GM12891 (cell line): ENCODE measurements at regions not wholly inside any gene's neighbourhood (a gene's known extent, or its start where the extent isn't known, plus 50 kb on each side); places are given as distances from the start of the nearest gene placed in this dataset.

Experiments
- DNase-seq: peaks from one replicate; pipeline ENCODE4 v3.0.0; 2011; ENCODE audit warnings: low spot score; ENCODE audit not compliant: insufficient read length
- FAIRE-seq: peaks from 2 replicates; lab custom pipeline; 2011; peaks lifted over from hg19 to GRCh38; lab: Jason Lieb, UNC
- PAX5 ChIP-seq: IDR thresholded peaks from 2 replicates; pipeline ENCODE4 v1.6.1; 2011; ENCODE audit warnings: low read length, moderate library complexity, mild to moderate bottlenecking; ENCODE audit not compliant: insufficient read depth, severe bottlenecking
- POLR2A ChIP-seq: IDR thresholded peaks from 2 replicates; pipeline ENCODE4 v1.6.1; 2011; ENCODE audit warnings: low read depth, low read length, control low read depth
- POLR2AphosphoS5 ChIP-seq: IDR thresholded peaks from 2 replicates; pipeline ENCODE4 v1.6.1; 2011; ENCODE audit warnings: low read depth, low read length, control low read depth
- POU2F2 ChIP-seq: IDR thresholded peaks from 2 replicates; pipeline ENCODE4 v1.6.1; 2011; ENCODE audit warnings: low read depth, mild to moderate bottlenecking, control low read depth, low read length, moderate library complexity
- SPI1 ChIP-seq: IDR thresholded peaks from 2 replicates; pipeline ENCODE4 v1.6.1; 2011; ENCODE audit warnings: low read depth, low read length, control low read depth
- TAF1 ChIP-seq: IDR thresholded peaks from 2 replicates; pipeline ENCODE4 v1.6.1; 2011; ENCODE audit warnings: low read depth, low read length, control low read depth

GRCh38 chr14:86050072-86050683, 520.2 kb downstream of the FLRT2 start:
- DNase-seq (no peak), FAIRE-seq (no peak)
- TF ChIP-seq POLR2AphosphoS5 (no peak), POU2F2 (no peak), POLR2A (no peak), SPI1 (no peak), PAX5 (no peak), TAF1 (no peak)

GRCh38 chr14:86039176-86039575, 509.2 kb downstream of the FLRT2 start:
- no peak for DNase-seq
- TF ChIP-seq PAX5 (no peak), POLR2A (no peak), TAF1 (no peak), POLR2AphosphoS5 (no peak), SPI1 (no peak), POU2F2 (no peak)
- FAIRE-seq = no peak

DNA sequence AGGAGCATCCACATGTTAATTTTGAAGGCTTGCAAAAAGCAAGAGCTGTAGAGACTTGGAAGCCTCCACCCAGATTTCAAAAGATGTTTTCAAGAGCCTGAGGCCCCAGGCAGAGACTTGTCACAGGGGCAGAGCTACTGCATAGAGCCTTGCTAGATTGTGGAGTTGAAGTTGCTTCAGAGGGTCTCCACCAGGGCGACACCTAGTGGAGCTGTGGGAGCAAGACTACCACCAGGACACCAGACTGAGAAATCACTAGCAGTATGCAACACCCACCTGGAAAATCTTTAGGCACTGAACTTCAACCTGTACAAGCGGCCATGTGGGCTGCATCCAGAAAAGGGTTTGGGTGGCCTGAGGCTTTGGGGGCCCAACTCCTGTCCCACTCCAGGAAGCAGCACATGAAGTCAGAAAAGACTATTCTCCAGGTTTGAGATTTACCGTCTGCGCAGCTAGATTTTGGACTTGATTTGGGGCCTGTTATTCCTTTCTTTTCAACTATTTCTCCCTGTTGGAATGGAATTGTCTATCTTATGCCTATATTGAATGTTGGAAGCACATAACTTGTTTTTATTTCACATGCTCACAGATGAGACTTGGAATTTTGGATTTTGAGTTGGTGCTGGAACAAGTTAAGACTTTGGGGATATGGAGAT, 508.6 kb downstream of the FLRT2 start:
- TF ChIP-seq POLR2A (no peak), SPI1 (no peak), POU2F2 (no peak), POLR2AphosphoS5 (no peak), PAX5 (no peak)
- FAIRE-seq = peak; percentile 65
- peak; percentile 1 for DNase-seq

GRCh38 chr14:86035882-86036281, 505.9 kb downstream of the FLRT2 start:
- TF ChIP-seq POLR2AphosphoS5 = no peak
- no peak for TF ChIP-seq POU2F2
- TF ChIP-seq POLR2A = no peak
- TF ChIP-seq PAX5 = no peak
- no peak for TF ChIP-seq SPI1
- TF ChIP-seq TAF1 = no peak
- DNase-seq = peak; percentile 0
- peak; percentile 5 for FAIRE-seq

DNA sequence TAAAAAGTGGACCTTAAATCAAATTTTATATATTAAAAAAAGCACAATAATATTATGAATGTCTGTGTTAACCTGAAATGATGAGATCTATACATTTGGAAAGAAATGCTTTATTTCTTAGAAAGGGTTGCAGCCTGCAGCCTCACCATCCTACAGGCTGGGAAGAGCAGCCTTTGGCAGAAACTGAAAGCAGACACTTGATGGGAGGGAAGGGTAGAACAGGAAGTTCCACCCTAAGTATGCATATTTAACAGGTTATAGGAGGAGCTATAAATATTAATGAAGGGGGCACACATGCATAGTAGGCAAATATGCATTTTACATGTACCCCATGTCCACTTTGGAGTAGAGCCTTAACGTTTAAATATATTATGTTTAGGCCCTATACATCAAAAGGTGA, 498.0 kb downstream of the FLRT2 start:
- FAIRE-seq = no peak
- no peak for TF ChIP-seq POLR2AphosphoS5
- TF ChIP-seq SPI1 = no peak
- no peak for TF ChIP-seq POLR2A
- no peak for TF ChIP-seq TAF1

DNA sequence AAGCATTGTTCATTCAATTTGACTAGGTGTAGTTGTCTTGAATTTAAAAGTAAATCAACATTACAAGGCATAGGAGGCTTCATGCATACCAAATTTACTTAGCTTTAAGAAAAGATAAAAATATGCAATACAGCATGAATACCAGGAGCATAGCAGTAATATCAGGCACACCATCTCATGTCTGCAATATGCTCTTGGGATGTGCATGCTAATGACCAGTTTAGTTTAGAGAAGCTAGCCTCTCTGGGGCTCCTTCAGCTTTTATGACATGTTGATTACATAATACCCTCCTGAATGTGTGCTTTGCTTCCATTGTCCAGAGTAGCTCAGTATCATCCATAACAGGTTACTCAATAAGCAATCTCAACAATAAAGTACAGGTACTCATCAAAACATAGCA, 497.2 kb downstream of the FLRT2 start:
- no peak for FAIRE-seq
- no peak for DNase-seq
- TF ChIP-seq PAX5 (no peak), POU2F2 (no peak), POLR2A (no peak), TAF1 (no peak), SPI1 (no peak), POLR2AphosphoS5 (no peak)

More for the DNA sequence above, 498.0 kb downstream of the FLRT2 start:
- DNase-seq = no peak

- no peak for FAIRE-seq
- no peak for TF ChIP-seq PAX5
- no peak for TF ChIP-seq TAF1
- TF ChIP-seq POU2F2 = no peak
- TF ChIP-seq POLR2AphosphoS5 = no peak
- TF ChIP-seq SPI1 = no peak
- no peak for TF ChIP-seq POLR2A
- no peak for DNase-seq
These were observed 492.2 kb downstream of the FLRT2 start for GRCh38 chr14:86022031-86022629.

DNA sequence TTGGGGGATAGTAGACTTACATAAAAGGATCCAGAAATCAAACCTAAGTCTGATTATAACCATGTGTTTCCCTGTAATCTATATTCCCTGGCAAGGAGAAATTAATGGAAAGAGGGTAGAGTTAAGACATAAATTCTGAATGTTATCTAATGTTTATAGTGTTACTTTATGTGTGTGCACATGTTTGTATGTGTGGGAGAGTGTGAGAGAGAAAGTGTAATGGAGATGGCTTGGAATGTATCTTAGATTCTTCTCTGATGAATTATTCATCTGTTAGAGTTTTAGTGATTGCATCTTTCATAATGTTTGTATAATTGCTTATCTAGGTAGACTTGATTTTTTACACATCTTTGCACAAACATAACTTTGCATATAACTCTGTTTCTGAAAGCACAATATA, 490.9 kb downstream of the FLRT2 start:
- FAIRE-seq = no peak
- no peak for TF ChIP-seq POLR2AphosphoS5
- TF ChIP-seq PAX5 = no peak
- TF ChIP-seq TAF1 = no peak
- no peak for TF ChIP-seq SPI1
- no peak for TF ChIP-seq POLR2A
- TF ChIP-seq POU2F2 = no peak
- DNase-seq = no peak

DNA sequence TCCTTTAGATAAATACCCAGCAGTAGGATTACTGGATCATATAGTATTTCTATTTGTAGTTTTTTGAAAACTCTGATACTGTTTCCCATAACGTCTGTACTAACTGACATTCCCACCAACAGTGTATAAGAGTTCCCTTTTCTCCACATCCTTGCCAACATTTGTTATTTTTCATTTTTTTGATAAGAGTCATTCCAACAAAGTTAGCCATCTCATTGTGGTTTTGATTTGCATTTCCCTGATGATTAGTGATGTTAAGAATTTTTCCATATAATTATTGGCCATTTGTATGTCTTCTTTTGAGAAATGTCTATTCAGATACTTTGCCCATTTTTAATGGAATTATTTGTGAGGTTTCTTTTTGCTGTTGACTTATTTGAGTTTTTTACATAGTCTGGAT, 486.0 kb downstream of the FLRT2 start:
- TF ChIP-seq PAX5 (no peak), POU2F2 (no peak), POLR2A (no peak), TAF1 (no peak), SPI1 (no peak), POLR2AphosphoS5 (no peak)
- FAIRE-seq (no peak), DNase-seq (no peak)

GRCh38 chr14:86015511-86015910, 485.6 kb downstream of the FLRT2 start:
- TF ChIP-seq SPI1 = no peak
- no peak for TF ChIP-seq TAF1
- TF ChIP-seq POLR2A = no peak
- TF ChIP-seq POLR2AphosphoS5 = no peak
- no peak for TF ChIP-seq PAX5
- TF ChIP-seq POU2F2 = no peak
- no peak for FAIRE-seq

GRCh38 chr14:86013641-86014040, 483.7 kb downstream of the FLRT2 start:
- TF ChIP-seq POU2F2 (no peak), PAX5 (no peak), POLR2AphosphoS5 (no peak), SPI1 (no peak), TAF1 (no peak), POLR2A (no peak)
- no peak for FAIRE-seq
- no peak for DNase-seq

More at GRCh38 chr14:86015511-86015910, 485.6 kb downstream of the FLRT2 start:
- no peak for DNase-seq
